Stimulated activated CD4-positive, alpha-beta T cell treated with anti-CD3 and anti-CD28 coated beads, Interleukin-15, amount 100 ng/mL, for 48 hours (primary cell): ENCODE measurements at regions not wholly inside any gene's neighbourhood (a gene's known extent, or its start where the extent isn't known, plus 50 kb on each side); places are given as distances from the start of the nearest gene placed in this dataset.

ENCODE experiments used
- DNase-seq, 2 donors: peaks; one replicate each; pipeline ENCODE4 v3.0.0-alpha.2; 2020; ENCODE audit warnings: low read depth in 2 of 2

DNA sequence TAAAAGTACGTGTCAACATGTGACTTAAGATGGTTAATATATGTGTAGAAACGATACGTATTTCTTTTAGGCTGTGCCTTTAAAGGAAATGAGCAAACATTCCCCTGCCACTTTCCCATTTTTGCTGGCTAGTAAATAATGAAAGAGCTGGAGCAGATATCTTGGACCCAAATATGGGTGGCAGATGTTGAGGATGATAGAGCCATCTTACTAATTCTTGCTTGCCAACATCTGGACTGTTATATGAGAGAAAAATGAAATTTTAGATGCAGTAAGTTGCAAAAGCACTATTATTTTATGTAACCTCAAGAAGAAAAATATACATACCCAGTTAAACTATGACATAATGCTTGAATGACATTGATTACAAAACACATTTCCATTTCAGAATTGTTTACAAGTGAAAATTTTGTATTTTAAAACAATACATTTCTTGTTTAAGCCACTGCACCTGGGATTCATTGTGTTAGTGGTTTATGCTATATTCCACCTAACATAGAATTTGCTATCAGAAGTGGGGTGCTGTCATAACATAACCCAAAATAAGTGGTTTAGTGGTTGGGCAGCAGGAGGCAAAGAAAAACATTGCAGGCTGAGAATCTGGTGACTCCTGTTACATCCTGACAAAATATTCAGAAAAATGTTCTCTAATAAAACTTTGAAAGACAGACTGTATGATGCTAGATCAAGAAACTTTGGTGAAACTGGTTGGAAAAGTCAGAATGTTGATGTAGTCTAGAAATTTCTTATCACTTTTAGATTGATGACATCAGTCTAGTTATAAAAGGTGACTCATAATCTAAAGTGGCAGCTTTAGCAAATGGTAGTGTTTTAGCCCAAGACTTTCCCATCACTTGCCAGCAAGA is 305.0 kb downstream of the PTEN start:
- DNase-seq, result no peak

DNA sequence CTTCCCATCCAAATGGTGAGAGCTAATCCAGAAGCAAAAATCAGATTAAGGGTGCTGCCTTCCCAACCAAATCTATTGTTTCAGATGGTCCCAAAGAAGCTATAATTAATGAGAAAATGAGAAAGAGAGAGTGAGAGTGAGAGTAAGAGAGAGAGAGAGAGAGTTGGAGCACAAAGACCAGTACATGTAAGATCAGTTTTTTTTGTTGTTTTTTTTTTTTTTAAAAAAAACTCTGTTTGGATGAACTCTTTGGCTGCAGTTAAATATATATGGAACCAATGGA is 305.6 kb downstream of the PTEN start:
- DNase-seq, result no peak

DNA sequence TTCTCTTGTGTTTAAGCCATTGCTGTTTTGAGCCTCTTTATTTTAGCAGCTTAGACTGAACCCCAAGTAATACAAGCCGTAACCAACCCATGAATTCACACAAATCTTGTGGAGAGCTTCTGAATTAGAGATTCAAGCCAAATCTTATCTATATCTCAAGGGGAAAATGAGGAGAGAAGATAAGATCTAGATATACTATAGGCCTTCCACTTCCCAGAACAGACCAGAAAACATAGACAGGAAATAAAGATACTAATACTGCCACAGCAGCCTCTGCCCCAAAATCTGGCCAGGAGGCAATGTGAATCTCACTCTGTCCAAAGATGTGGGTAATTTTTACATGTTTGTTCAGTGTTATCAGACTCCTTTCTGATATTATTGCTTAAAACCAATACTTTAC is 307.2 kb downstream of the PTEN start:
- DNase-seq, result no peak

DNA sequence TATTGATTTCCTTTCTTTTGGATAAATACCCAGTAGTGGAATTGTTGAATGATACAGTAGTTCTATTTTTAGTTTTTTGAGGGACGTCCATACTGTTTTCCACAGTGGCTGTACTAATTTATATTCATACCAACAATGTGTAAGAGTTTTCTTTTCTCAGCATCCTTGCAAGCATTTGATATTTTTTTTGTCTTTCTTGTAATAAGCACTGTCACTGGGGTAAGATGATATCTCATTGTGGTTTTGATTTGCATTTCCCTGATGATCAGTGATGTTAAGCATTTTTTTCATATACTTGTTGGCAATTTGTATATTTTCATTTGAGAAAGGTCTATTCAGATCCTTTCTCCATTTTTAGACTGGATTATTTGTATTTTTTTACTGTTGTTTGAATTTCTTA is 308.7 kb downstream of the PTEN start:
- DNase-seq, result no peak

DNA sequence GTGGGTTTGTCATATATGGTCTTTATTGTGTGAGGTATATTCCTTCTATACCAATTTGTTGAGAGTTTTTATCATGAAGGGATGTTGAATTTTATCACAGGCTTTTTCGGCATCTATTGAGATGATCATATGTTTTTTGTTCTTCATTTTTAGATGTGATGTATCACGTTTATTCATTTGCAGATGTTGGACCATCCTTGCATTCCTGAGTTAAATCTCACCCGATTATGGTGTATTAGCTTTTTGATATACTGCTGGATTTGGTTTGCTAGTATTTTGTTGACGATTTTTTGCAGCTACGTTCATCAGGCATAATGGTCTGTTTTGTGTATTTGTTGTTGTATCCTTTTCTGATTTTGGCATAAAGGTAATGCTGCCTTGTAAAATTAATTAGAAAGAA is 311.0 kb downstream of the PTEN start:
- DNase-seq, result no peak

DNA sequence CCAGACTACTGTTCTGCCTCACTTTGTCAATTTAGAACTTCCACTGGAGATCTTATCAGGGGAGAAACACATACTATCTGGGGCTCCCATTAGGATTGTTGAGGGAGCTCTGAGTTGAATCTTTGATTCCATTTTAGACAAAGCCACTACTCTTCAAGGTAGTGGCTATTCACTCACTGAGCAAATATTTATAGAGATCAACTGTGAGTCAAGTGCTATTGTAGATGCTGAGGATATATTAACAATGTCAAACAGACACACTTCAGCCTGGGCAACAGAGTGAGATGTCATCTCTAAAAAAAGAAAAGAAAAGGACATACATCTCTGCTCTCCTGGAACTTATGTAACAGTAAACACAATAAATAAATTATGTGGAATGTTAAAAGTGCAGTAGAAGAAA is 315.3 kb downstream of the PTEN start:
- DNase-seq, result no peak

DNA sequence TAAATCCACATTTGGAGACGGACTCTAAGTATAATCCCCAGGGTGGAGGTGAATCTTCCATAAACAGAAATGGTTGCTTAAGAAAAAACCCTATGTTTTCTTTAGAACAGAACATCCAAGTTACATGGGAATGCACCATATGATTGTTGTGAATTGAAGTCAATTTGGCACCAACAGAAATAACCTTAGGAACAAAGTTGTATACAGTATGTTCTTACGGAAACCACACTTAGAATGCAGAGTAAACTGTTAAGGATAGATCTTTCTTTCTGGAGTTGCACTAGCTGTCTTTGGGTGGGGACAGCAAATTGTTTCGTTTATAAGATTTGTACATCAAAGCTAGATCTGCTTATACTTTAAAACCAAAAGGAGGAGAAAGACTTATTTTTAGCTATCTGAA is 316.4 kb downstream of the PTEN start:
- DNase-seq, result no peak

DNA sequence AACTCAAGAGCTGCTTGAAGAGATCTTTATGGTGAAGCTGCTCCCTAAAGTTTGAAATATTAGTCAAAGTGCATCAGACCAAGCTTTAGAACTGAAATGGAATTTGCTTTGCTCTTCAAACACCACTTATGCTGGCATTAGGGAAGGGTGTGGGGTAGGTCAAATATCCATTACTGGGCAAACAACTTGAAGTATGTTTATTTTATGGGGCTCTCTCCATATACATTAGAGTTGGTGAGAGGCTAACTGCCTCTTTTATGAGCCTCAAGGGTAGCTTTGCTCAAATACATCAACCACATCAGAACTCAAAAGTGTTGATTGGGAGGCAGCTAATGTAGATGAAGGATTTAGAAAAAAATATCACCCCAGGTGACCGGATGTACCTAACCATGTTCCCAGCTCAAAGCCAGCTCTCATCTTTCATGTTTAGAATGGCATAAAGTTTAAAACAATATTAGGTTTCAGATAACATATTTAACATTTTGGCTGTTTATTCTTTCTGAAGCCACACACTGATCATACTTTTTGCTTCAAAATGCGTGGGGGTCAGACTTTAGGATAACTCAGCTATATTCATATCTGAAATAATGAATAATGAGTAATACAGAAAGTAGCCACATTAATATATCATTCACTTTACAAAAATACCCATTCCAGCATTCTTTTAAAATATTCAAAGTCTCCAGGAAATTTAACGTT is 318.6 kb downstream of the PTEN start:
- no peak for DNase-seq

DNA sequence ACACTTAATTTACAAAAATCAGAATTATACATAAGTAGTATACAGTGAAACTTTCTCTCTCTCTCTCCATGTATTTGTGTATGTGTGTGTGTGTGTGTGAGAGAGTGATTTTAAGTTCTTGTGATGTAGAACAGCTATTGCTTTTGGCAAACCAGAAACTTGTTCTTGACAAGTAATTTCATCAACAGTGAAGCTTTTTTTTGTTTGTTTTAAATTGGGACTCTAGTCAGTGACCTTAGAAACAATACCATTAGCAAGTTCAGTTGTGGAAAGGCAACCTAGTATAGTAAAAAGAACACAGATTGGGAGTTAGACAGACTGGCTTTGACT is 319.1 kb downstream of the PTEN start:
- DNase-seq, result no peak

DNA sequence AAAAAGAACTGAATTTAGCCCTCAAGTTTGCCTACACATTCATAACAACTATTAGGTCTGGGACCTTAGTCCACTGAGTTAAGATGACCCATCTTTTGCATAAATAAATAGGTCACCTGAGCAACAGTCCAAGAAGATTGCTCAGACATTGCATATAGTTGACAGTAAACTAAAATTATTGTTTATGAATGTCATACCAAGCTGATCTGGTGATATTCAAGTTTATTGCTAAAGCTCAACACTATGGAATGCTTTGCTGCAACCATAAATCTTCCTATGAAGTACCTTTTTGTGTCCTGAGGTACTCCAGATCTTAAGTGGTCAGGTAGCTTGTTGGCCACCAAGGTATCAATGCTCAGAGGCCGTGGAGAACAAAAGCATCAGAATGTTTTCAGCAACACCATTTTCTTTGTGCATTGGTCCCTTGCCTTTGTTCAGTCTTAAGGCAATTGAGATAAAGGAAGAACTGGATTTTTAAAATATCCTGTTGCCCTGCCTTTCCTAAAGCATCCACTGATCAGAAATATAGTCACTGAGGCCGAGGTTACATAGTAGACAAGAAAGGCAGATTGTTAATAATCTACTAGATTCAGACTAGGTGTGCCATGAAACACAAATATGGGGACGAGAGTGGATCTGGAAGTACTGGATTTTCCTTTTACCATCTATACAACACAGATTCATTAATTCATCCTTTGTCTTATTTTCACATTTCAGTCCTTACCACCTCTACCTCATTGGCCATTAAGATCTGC is 321.3 kb downstream of the PTEN start:
- no peak for DNase-seq

DNA sequence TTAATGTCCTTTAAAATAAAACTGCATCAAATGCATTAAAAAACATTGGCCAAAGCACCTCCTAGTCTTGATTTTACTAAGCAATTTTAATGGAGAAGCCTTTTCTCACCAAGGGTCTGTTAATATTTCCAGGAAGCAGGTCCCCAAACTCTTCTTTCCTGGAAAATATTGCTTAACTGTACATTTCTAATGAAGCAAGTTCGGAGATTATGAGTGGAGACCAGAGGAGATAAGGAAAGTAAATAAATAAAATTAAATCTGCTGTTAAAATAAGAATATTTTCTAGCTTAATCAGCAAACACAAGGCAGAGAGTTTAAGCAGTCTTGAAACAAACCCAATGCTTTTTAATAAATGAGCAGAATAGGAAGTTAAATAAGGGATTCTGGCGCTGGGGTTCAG is 322.4 kb downstream of the PTEN start:
- no peak for DNase-seq

DNA sequence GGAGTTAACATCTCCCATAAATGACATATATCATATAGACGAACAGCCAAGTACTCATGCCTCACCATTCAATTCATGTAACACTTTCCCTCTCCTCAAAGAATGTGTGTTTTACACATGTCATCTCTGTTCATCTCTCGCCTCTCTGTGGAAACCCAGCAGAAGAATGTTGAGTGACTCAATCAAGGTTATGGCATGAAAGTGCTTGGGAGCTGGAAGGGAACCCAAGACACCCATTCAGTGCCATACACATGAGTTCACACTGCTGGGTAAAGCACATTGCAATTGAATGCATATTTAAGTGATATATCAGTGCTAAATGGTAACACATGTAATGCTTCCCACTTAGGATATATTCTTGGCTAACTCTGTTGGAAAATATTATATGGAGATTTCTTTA is 322.9 kb downstream of the PTEN start:
- no peak for DNase-seq

DNA sequence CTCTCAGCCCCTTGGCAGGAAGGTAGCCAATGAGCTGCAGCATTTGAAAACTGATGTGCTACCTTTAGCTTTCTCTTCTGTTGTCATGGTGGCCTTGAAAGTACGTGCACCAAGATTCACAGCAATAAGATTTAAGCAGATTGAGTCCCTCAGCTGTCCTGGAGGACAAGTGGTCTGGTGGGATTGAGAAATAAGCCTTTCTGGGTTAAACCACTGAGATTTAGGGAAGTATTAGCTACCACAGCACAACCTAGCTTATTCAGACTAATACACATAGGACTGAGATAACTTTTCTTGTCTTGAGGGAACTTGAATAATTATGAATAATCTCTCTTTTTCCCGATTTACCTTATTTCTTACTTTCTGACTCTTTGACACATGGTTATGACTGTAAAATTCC is 324.0 kb downstream of the PTEN start:
- no peak for DNase-seq

DNA sequence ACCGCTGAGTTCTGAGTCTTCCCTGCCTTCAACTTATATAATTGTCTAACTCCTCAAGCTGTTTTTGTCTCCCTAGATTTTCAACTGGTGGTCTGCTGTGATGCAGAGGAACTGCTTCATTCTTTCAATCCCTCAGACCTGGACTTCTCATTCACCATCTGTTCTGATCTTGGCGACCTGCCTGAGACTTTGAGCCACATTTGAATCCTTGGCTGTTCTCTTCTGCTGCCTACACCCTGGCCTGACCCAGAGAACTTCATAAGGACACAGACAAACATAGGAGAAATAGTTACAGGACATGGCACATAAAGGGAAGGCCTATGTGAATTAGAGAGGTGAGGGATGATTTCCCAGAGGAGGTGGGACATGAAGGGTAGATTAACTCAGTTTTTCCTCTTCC is 326.7 kb downstream of the PTEN start:
- DNase-seq, result no peak

DNA sequence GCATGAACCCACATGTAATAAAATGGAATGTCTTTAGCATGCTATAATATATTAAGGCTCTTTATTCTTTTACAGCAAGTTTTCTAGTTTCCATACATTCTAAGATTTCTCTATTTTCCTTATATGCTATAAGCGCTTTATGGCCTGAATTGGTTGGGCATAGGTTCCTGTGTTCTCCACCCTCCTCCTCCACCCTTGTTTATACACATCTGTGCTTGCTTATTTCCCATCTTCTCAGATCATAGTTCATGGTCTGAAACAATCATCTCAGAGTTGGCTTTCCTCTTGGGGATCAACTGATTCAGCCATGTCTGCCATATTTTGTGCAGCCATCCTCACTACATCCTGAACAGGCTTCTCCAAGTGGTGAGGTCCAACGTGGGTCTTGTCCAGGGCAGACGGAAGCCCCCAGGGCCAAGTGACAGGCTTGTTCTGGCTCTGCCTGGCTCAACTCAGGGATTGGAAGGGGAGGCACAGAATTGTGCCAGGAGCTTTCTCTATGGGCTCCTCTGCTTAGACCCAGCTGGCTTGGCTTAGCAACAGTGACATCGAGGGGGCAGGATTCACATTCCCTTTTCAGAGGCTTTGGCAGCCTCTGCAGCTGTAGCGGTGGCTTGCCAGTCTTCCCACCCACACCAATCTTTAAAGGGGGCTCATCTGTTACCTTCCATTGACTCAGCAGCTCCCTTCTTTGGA is 327.3 kb downstream of the PTEN start:
- no peak for DNase-seq

DNA sequence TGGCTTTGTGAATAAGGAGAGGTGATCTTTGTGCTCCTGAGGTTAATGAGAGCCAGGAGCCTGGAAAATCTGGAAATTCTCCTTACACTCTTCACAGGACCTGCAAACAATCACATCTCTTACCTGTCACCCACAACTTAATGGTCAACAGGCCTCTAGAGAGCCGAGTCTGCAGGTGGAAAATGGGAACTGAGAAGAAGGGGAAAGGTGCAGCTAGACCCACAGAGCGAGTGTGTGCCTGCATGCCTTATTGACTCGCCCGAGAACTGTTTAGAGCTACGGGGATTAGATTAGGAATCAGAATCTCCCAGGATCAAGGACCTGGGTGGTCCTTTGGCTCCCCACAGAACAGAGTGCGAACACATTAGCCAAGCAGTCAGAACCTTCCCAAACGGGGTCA is 329.6 kb downstream of the PTEN start:
- DNase-seq, result no peak

DNA sequence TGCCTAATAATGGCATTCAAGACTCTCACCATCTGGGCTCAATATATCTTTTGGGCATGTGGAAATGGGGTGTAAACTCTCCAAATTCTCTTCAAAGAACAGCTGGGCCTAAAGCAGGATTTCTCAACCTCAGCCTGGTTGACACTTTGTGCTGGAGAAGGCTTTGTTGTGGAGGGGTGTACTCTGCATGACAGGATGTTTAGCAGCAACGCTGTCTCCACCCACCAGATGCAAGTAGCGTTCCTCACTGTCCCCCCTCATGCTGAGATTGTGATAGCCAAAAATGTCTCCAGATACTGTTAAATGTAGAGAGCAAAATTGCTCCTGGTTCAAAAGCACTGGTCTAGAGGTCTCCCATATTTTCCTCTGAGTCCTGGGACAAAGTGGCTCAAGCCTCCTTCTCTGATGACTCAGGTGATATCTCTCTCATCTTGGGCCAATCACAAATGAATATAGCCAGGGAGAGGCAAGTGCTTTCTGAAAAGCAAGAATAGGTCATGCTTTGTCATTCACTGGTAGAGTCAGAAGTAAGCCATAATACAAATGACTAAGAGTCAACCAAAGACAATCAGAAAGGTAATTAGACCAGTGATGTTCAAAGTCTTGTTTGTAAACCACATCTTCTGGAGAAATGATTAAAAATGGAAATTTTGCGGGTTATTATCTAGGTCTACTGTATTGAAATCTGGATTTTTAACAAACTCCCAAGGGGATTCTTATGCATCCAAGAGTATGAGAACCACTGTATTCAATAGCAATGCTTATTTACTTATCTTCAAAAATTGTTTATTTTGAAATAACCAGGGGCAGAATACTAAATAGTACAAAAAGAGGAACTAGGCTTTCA is 330.8 kb downstream of the PTEN start:
- DNase-seq, result peak in 1 of 2 donors; percentile 4

DNA sequence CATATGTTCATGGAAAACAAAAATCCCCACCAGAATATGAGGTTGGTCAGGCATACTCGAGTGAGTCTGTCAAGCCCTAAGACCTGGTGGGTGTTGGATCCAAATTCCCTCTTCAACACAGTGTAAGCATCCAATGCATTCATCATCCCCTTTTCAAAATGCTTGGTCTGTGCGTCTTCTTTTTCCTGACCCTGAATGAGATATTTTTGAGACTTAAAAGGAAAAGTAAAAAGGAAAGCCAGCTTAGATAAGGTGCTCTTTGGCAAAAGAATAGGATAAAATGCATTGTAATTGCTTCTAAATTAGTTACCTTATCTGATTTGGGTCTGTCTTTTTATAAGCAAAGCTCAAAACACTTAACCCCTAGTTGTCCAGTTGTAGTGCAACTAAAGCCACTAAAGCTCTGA is 331.5 kb downstream of the PTEN start:
- DNase-seq, result no peak

DNA sequence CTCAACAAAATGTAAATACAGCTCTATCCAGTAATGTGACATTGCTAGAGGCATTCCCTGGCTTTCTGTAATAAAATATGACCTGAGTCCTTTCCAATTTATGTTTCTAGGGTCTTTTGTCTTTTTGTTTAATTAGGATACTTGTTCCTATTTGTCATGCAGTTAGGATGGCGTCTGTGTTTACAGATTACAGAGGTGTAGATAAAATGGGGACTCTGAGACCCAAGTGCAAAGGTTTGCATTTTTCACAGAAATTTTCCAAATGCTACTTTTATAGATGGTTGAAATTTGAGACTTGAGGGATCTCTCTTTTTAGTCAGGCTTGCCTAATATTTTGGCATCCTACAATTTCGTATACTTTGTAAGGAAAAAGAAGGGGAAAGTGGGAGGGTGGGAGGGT is 332.4 kb downstream of the PTEN start:
- DNase-seq, result no peak

DNA sequence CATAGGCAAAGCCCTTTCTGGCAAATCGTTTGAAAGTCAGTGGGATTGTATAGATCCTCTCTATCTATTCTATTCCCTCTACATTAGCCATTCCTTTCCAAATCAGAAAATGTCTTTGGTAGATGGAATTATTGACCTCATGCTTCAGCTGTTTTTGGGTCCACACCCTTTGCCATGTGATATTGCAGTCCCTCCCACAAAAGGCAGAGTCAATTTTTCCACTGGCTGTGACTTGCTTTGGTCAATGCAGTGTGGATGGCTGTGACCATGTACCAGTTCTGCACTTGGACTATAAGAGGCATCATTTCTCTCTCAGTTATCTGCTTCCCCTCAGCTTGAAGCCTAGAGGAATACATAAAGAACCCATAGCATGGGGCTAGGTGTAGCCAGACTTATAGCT is 332.9 kb downstream of the PTEN start:
- no peak for DNase-seq

DNA sequence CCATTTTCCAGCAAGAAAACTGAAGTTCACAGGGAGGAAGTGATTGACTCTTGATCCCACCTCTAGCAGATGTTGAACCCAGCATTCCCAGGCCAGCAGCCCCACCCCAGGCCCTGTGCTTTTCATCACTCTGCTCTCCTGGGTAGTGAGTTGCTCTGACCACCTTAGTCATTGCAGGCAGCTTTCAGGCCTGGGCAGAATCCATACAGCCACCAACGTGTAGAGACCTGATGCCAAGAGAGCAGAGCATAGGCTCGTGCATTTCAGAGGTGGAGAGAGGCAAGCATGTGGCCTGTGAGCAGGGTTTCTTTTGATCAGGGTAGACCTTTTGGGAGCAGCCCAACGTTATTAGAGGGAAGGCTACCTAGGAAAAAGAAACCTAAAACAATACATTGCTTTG is 334.6 kb downstream of the PTEN start:
- DNase-seq, result no peak
